ENCODE measurements at regions not wholly inside any gene's neighbourhood (a gene's known extent, or its start where the extent isn't known, plus 50 kb on each side); places are given as distances from the start of the nearest gene placed in this dataset.

DNA sequence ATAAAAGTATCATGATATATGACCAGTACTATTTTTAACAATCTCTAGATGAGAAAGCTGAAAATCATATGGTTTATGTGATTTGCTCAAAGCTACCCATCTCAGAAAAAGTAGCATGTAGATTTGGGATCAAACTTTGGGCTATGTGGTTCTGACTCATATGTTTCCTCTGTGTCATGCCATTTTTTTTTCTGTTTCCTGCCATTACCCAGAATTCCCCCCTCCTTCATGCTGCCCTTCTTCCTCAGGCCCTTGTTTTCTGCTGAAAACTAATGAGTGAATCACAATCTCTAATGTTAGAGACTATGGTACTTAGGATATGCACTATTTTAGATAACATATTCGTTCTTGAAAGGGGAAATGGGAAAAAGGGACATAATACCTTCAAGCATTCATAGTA lies 80.7 kb downstream of the JRKL start:
- TF ChIP-seq, protein P1, sequence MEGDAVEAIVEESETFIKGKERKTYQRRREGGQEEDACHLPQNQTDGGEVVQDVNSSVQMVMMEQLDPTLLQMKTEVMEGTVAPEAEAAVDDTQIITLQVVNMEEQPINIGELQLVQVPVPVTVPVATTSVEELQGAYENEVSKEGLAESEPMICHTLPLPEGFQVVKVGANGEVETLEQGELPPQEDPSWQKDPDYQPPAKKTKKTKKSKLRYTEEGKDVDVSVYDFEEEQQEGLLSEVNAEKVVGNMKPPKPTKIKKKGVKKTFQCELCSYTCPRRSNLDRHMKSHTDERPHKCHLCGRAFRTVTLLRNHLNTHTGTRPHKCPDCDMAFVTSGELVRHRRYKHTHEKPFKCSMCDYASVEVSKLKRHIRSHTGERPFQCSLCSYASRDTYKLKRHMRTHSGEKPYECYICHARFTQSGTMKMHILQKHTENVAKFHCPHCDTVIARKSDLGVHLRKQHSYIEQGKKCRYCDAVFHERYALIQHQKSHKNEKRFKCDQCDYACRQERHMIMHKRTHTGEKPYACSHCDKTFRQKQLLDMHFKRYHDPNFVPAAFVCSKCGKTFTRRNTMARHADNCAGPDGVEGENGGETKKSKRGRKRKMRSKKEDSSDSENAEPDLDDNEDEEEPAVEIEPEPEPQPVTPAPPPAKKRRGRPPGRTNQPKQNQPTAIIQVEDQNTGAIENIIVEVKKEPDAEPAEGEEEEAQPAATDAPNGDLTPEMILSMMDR (conservative IDR thresholded peaks at IDR 0.05): no peak
- H3K14ac ChIP-seq (ENCODE audit: insufficient read depth, low read length): no peak overlapping the region
- no peaks in the 10 kb centered on the region; the same call in 1 of the 2 replicates for H3K79me2 ChIP-seq (ENCODE audit: insufficient read depth, low read length)
- no CpG with 5 or more reads among the region's 1 CpG for WGBS (ENCODE audit: extremely low coverage, insufficient read length, low lambda C conversion rate)
- H3K27ac ChIP-seq (ENCODE audit: insufficient read length, low read depth, low read length): no peak overlapping the region
- no peaks in the 10 kb centered on the region for H4K20me1 ChIP-seq (ENCODE audit: control insufficient read depth, insufficient read depth, insufficient read length)
- no peak overlapping the region for H3K23ac ChIP-seq (ENCODE audit: insufficient read length, low read depth, low read length)
- peaks cover under 1 to 3% of the 10 kb centered on the region in 2 experiments; a peak in 2 of 4 replicates for H3K4me1 Mint-ChIP-seq
- H3K4me2 ChIP-seq (ENCODE audit: insufficient read depth, insufficient read length, low read length): no peak overlapping the region
- no peak overlapping the region for H2BK15ac ChIP-seq (ENCODE audit: low read depth, low read length)
- H4K5ac ChIP-seq (ENCODE audit: insufficient read length, low read depth, low read length): no peak overlapping the region
- H3K23me2 ChIP-seq (ENCODE audit: insufficient read length, low read depth, low read length, poor library complexity, severe bottlenecking): no peaks in the 10 kb centered on the region
- no peak overlapping the region for H2BK120ac ChIP-seq (ENCODE audit: low read depth, low read length, poor library complexity, severe bottlenecking)
- DNase-seq: no peak
- no peak overlapping the region for H3K4ac ChIP-seq (ENCODE audit: low read depth, low read length)
- no peak overlapping the region for H4K8ac ChIP-seq (replicated peaks; ENCODE audit: insufficient read length, low read depth, low read length)
- no peak overlapping the region for H2AK5ac ChIP-seq (ENCODE audit: insufficient read length, low read length)
- peaks cover 5 to 6% of the 10 kb centered on the region in 2 experiments; a peak in 4 of 5 replicates for H3K9me3 Mint-ChIP-seq
- no peak overlapping the region for H3K27ac Mint-ChIP-seq
- no peaks in the 10 kb centered on the region for H3K27me3 ChIP-seq (ENCODE audit: insufficient read depth, low read length)
- H2AFZ ChIP-seq (ENCODE audit: low read length): no peak overlapping the region
- peaks cover 0 to 6% (median 3%) of the 10 kb centered on the region in 3 experiments; a peak in 1 of 7 replicates for H3K36me3 Mint-ChIP-seq (ENCODE audit: insufficient read depth in 1 of 3, low read depth in 3 of 3)
- H3T11ph ChIP-seq (ENCODE audit: low read length): no peak overlapping the region
- H2BK12ac ChIP-seq (ENCODE audit: insufficient read length, low read depth, low read length): no peak overlapping the region
- H3K9me3 ChIP-seq (ENCODE audit: control insufficient read depth, low read depth, low read length): no peaks in the 10 kb centered on the region
- no peak overlapping the region for H3K4me3 Mint-ChIP-seq
- H3K27me3 Mint-ChIP-seq (ENCODE audit: low read depth): no peaks in the 10 kb centered on the region
- no peak overlapping the region for H2BK20ac ChIP-seq (ENCODE audit: low read depth, low read length, poor library complexity, severe bottlenecking)
- H2BK5ac ChIP-seq (ENCODE audit: insufficient read length, low read length): no peak overlapping the region
- H3K4me1 ChIP-seq (ENCODE audit: insufficient read depth, low read length): no peaks in the 10 kb centered on the region; the same call in 1 of the 2 replicates
- no peak overlapping the region for H4K91ac ChIP-seq (ENCODE audit: insufficient read length, low read depth, low read length)
- H3K18ac ChIP-seq (ENCODE audit: insufficient read length, low read depth, low read length): no peak overlapping the region
- no peak overlapping the region for H3K9ac ChIP-seq (ENCODE audit: extremely low read depth, insufficient read length, low read length)
- no peaks in the 10 kb centered on the region for H3K79me1 ChIP-seq (ENCODE audit: insufficient read depth, low read depth, low read length, poor library complexity, severe bottlenecking)
- no peak overlapping the region for H3K56ac ChIP-seq (ENCODE audit: insufficient read length, low read depth, low read length)
